CD14-positive monocyte (primary cell): ENCODE measurements at regions not wholly inside any gene's neighbourhood (a gene's known extent, or its start where the extent isn't known, plus 50 kb on each side); places are given as distances from the start of the nearest gene placed in this dataset.

Source experiments
- DNase-seq, 3 donors: peaks; one replicate each; pipeline ENCODE4 v3.0.0-alpha.2; 2011 to 2022
- H2AFZ ChIP-seq: 2 replicates; pipeline ENCODE4 v1.6.0; 2012; ENCODE audit warnings: mild to moderate bottlenecking, low read depth, low read length, inconsistent platforms; ENCODE audit not compliant: insufficient read depth, poor library complexity, severe bottlenecking
- H3K27ac ChIP-seq, 2 donors: 1 replicate in 1 of 2; 2 replicates in 1 of 2; pipeline ENCODE4 v1.5.1; 2012 to 2013; ENCODE audit warnings: low read length in 2 of 2, control low read depth in 1 of 2, inconsistent platforms in 1 of 2, low read depth in 1 of 2, mild to moderate bottlenecking in 1 of 2
- H3K27me3 ChIP-seq, 2 donors: one replicate each; pipeline versions ENCODE4 v1.6.0 to v1.6.1; 2011 to 2013; ENCODE audit warnings: low read length in 2 of 2; ENCODE audit not compliant: control insufficient read depth in 2 of 2, insufficient read depth in 2 of 2
- H3K36me3 ChIP-seq, 2 donors: replicated peaks in 1 of 2; 1 replicate in 1 of 2; 2 replicates in 1 of 2; pipeline versions ENCODE4 v1.5.1 to v1.6.1; 2012 to 2013; ENCODE audit warnings: low read length in 2 of 2, control low read depth in 1 of 2, inconsistent platforms in 1 of 2, mild to moderate bottlenecking in 1 of 2; ENCODE audit not compliant: insufficient read depth in 2 of 2, control insufficient read depth in 1 of 2
- H3K4me1 ChIP-seq, 2 donors: 1 replicate in 1 of 2; 2 replicates in 1 of 2; pipeline versions ENCODE4 v1.5.1 to v1.6.1; 2012 to 2013; ENCODE audit warnings: low read length in 2 of 2, control low read depth in 1 of 2, inconsistent platforms in 1 of 2, mild to moderate bottlenecking in 1 of 2, moderate library complexity in 1 of 2; ENCODE audit not compliant: insufficient read depth in 2 of 2, control insufficient read depth in 1 of 2
- H3K4me2 ChIP-seq: replicated peaks from 2 replicates; pipeline ENCODE3; 2012; ENCODE audit warnings: low read length, moderate library complexity, mild to moderate bottlenecking; ENCODE audit not compliant: poor library complexity, severe bottlenecking; ENCODE audit errors: extremely low read depth
- H3K4me3 ChIP-seq, 3 experiments: fragments of 200-600 bp in 1 of 3; sonication (generic) in 1 of 3; replicated peaks in 1 of 3; 1 replicate in 2 of 3; 2 replicates in 1 of 3; pipeline ENCODE4 v1.5.1; 2011 to 2013; ENCODE audit warnings: low read length in 3 of 3, mild to moderate bottlenecking in 3 of 3, control low read depth in 2 of 3, low read depth in 2 of 3, inconsistent platforms in 1 of 3, moderate library complexity in 1 of 3
- H3K79me2 ChIP-seq: 2 replicates; pipeline ENCODE4 v1.6.0; 2012; ENCODE audit warnings: mild to moderate bottlenecking, control low read depth, inconsistent platforms, low read length, moderate library complexity; ENCODE audit not compliant: insufficient read depth
- H3K9ac ChIP-seq: 2 replicates; pipeline ENCODE4 v1.6.0; 2017; ENCODE audit warnings: low read length, mild to moderate bottlenecking; ENCODE audit not compliant: insufficient read depth, poor library complexity, severe bottlenecking
- H3K9me3 ChIP-seq, 2 donors: replicated peaks in 1 of 2; 1 replicate in 1 of 2; 2 replicates in 1 of 2; pipeline versions ENCODE4 v1.5.1 to v1.6.1; 2012 to 2013; ENCODE audit warnings: low read length in 2 of 2, control low read depth in 1 of 2; ENCODE audit not compliant: control insufficient read depth in 1 of 2, insufficient read depth in 1 of 2
- H4K20me1 ChIP-seq: 2 replicates; pipeline ENCODE4 v1.6.0; 2012; ENCODE audit warnings: mild to moderate bottlenecking, low read length, control low read depth, moderate library complexity; ENCODE audit not compliant: insufficient read depth
- H3K27ac Mint-ChIP-seq, 7 donors: one replicate each; pipeline ENCODE4 v1.8.0; 2020; ENCODE audit warnings: mild to moderate bottlenecking in 7 of 7, mixed read lengths in 7 of 7, moderate library complexity in 6 of 7, inconsistent platforms in 2 of 7
- H3K27me3 Mint-ChIP-seq, 3 donors: one replicate each; pipeline ENCODE4 v1.8.0; 2021 to 2022; ENCODE audit warnings: low read depth in 3 of 3, mild to moderate bottlenecking in 3 of 3, mixed read lengths in 3 of 3, moderate library complexity in 3 of 3, inconsistent platforms in 1 of 3
- H3K36me3 Mint-ChIP-seq, 2 donors: one replicate each; pipeline ENCODE4 v1.8.0; 2020; ENCODE audit warnings: mixed read lengths in 2 of 2, inconsistent platforms in 1 of 2, mild to moderate bottlenecking in 1 of 2
- H3K4me1 Mint-ChIP-seq: one replicate; pipeline ENCODE4 v1.8.0; 2020; ENCODE audit warnings: mild to moderate bottlenecking, mixed read lengths
- H3K4me3 Mint-ChIP-seq, 2 donors: one replicate each; pipeline ENCODE4 v1.8.0; 2020; ENCODE audit warnings: mild to moderate bottlenecking in 2 of 2, mixed read lengths in 2 of 2, moderate library complexity in 1 of 2
- H3K9me3 Mint-ChIP-seq, 7 donors: one replicate each; pipeline ENCODE4 v1.8.0; 2020 to 2022; ENCODE audit warnings: mixed read lengths in 7 of 7, mild to moderate bottlenecking in 6 of 7, moderate library complexity in 6 of 7, inconsistent platforms in 2 of 7
- CTCF ChIP-seq: fragments of 200-600 bp; IDR thresholded peaks from one replicate; pipeline ENCODE4 v1.8.0; 2022; ENCODE audit warnings: antibody characterized with exemption, mild to moderate bottlenecking
- WGBS: methylation state at CpG from one replicate; pipeline ENCODE4 v1.1.5; 2013; ENCODE audit warnings: missing lambda C conversion rate; ENCODE audit not compliant: insufficient coverage; 5-methylcytosine and 5-hydroxymethylcytosine counted together
- intact Hi-C, 2 donors: fragments of 100-400 bp; cut with micrococcal nuclease; formaldehyde crosslinking; loops; one replicate each; pipeline versions ENCODE4 v1.15.0 to v1.15.1; 2023

- H3K36me3 ChIP-seq: no peaks in the 10 kb centered on the region
- no peak for DNase-seq
- WGBS: 93% methylated on average over 6 of the region's 6 CpGs
- peaks cover 0 to 3% of the 10 kb centered on the region in 2 donors for H3K27me3 ChIP-seq
- Mint-ChIP-seq H3K27me3 (peaks cover 0 to 5% (median 3%) of the 10 kb centered on the region in 3 donors), H3K36me3 (no peaks in the 10 kb centered on the region), H3K9me3 (peaks cover 12 to 25% (median 16%) of the 10 kb centered on the region in 7 donors), H3K4me3 (no peak overlapping the region), H3K27ac (peak overlapping the region in 1 of 7 donors; percentile 12), H3K4me1 (no peaks in the 10 kb centered on the region)
- H3K4me1 ChIP-seq: no peaks in the 10 kb centered on the region
- no peaks in the 10 kb centered on the region for H3K79me2 ChIP-seq
- no peak overlapping the region for H3K4me3 ChIP-seq
- no peak overlapping the region for H3K27ac ChIP-seq
- intact Hi-C loops: no loop called here
- TF ChIP-seq CTCF: no peak
- H3K9me3 ChIP-seq: peaks cover 15 to 18% of the 10 kb centered on the region in 2 donors
- no peak overlapping the region for H2AFZ ChIP-seq
- H4K20me1 ChIP-seq: no peaks in the 10 kb centered on the region
- no peak overlapping the region for H3K4me2 ChIP-seq
- H3K9ac ChIP-seq: no peak overlapping the region
Measured at GRCh38 chr12:127182018-127182417, 1085.0 kb upstream of the TMEM132C start.

- intact Hi-C loops: no loop called here
- H3K4me2 ChIP-seq: no peak overlapping the region
- H3K27me3 Mint-ChIP-seq: peaks cover 3 to 6% (median 3%) of the 10 kb centered on the region in 3 donors
- H3K4me3 ChIP-seq: no peak overlapping the region
- peaks cover 0 to 4% of the 10 kb centered on the region in 2 donors for H3K27me3 ChIP-seq
- WGBS: no CpG with 5 or more reads among the region's 1 CpG
- no peak for DNase-seq
- no peaks in the 10 kb centered on the region for H3K4me1 ChIP-seq
- H3K9me3 ChIP-seq: peaks cover 0 to 6% of the 10 kb centered on the region in 2 donors
- H3K4me3 Mint-ChIP-seq: no peak overlapping the region
- H2AFZ ChIP-seq: no peak overlapping the region
- H3K27ac ChIP-seq: no peak overlapping the region
- H3K36me3 ChIP-seq: no peaks in the 10 kb centered on the region
- peaks cover 0 to 4% (median 2%) of the 10 kb centered on the region in 7 donors for H3K9me3 Mint-ChIP-seq
- no peaks in the 10 kb centered on the region for H4K20me1 ChIP-seq
- no peak for TF ChIP-seq CTCF
- no peaks in the 10 kb centered on the region for H3K36me3 Mint-ChIP-seq
- H3K4me1 Mint-ChIP-seq: no peaks in the 10 kb centered on the region
- H3K79me2 ChIP-seq: no peaks in the 10 kb centered on the region
- H3K27ac Mint-ChIP-seq: no peak overlapping the region
- H3K9ac ChIP-seq: no peak overlapping the region
Measured at GRCh38 chr12:127189992-127190391, 1077.0 kb upstream of the TMEM132C start.
